ENCODE measurements at regions not wholly inside any gene's neighbourhood (a gene's known extent, or its start where the extent isn't known, plus 50 kb on each side); places are given as distances from the start of the nearest gene placed in this dataset.

DNA sequence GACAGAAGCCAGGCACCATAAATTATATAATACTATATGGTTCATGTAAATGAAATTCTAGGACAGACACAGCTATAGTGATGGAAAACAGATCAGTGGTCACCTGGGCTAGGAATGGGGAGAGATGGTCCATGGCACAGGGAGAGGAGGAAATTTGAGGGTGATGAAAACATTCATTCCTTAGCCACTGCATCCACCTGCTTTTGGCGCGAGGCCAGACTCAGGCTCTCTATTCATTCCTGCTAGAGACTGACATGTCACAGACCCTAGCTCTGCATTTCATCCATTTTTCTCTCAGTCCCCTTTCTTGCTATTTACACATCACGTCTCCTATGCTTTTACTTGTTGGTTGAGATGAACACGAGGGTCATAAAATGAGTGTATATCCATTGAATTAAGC is 628.3 kb upstream of the SLC10A2 start:
- Histone ChIP-seq H3K79me2 (ENCODE audit: low read length) (no peaks in the 10 kb centered on the region), H3K4me3 (ENCODE audit: low read length) (no peak overlapping the region), H3K27ac (ENCODE audit: low read length) (no peak overlapping the region)

DNA sequence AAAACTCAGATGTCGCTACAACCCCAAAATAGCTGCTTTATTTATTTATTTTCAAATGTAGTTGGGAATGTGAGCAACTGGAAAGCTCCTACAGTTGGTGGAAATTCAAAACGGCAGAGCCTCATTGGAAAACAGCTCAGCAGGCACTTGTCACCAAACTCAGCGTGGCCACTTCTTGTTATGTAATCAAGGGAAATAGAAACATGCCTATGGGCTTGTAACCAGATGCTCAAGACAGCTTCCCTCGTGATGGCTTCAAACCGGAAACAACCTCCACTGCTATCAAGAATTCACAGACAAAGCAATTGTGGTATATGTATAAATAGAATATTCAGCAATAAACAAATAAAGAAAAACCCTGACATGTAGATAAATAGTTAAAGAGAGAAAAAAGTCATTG is 627.8 kb upstream of the SLC10A2 start:
- no peaks in the 10 kb centered on the region for H4K20me1 ChIP-seq (ENCODE audit: insufficient read depth, low read length)
- TF ChIP-seq EZH2phosphoT487 (IDR thresholded peaks at IDR 0.05; ENCODE audit: low read depth): no peak
- TF ChIP-seq, protein P1, sequence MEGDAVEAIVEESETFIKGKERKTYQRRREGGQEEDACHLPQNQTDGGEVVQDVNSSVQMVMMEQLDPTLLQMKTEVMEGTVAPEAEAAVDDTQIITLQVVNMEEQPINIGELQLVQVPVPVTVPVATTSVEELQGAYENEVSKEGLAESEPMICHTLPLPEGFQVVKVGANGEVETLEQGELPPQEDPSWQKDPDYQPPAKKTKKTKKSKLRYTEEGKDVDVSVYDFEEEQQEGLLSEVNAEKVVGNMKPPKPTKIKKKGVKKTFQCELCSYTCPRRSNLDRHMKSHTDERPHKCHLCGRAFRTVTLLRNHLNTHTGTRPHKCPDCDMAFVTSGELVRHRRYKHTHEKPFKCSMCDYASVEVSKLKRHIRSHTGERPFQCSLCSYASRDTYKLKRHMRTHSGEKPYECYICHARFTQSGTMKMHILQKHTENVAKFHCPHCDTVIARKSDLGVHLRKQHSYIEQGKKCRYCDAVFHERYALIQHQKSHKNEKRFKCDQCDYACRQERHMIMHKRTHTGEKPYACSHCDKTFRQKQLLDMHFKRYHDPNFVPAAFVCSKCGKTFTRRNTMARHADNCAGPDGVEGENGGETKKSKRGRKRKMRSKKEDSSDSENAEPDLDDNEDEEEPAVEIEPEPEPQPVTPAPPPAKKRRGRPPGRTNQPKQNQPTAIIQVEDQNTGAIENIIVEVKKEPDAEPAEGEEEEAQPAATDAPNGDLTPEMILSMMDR (IDR thresholded peaks at IDR 0.05; ENCODE audit: low read depth, low read length): no peak
- H3K79me2 ChIP-seq (ENCODE audit: low read length): no peaks in the 10 kb centered on the region
- no peak overlapping the region for H2AFZ ChIP-seq (ENCODE audit: low read depth, low read length)
- H3K4me1 ChIP-seq (ENCODE audit: low read length): no peaks in the 10 kb centered on the region
- no peak overlapping the region for H3K9ac ChIP-seq (ENCODE audit: low read length)
- H3K9me3 ChIP-seq (ENCODE audit: insufficient read depth, low read length): no peaks in the 10 kb centered on the region
- no peaks in the 10 kb centered on the region for H3K36me3 ChIP-seq (replicated peaks; ENCODE audit: low read depth, low read length)
- no peaks in the 10 kb centered on the region for H3K27me3 ChIP-seq (ENCODE audit: low read depth, low read length)
- no peak overlapping the region for H3K4me3 ChIP-seq (ENCODE audit: low read length)
- H3K27ac ChIP-seq (ENCODE audit: low read length): no peak overlapping the region
- no peak overlapping the region for H3K4me2 ChIP-seq (ENCODE audit: low read length)

More for the DNA sequence above, 628.3 kb upstream of the SLC10A2 start:
- H3K4me2 ChIP-seq (ENCODE audit: low read length): no peak overlapping the region
- no peak for TF ChIP-seq EZH2phosphoT487 (IDR thresholded peaks at IDR 0.05; ENCODE audit: low read depth)
- TF ChIP-seq, protein P1 (IDR thresholded peaks at IDR 0.05; ENCODE audit: low read depth, low read length): no peak
- no peak overlapping the region for H3K9ac ChIP-seq (ENCODE audit: low read length)
- H3K4me1 ChIP-seq (ENCODE audit: low read length): no peaks in the 10 kb centered on the region
- H3K9me3 ChIP-seq (ENCODE audit: insufficient read depth, low read length): no peaks in the 10 kb centered on the region
- no peaks in the 10 kb centered on the region for H3K36me3 ChIP-seq (replicated peaks; ENCODE audit: low read depth, low read length)
- no peaks in the 10 kb centered on the region for H3K27me3 ChIP-seq (ENCODE audit: low read depth, low read length)
- H4K20me1 ChIP-seq (ENCODE audit: insufficient read depth, low read length): no peaks in the 10 kb centered on the region
- no peak overlapping the region for H2AFZ ChIP-seq (ENCODE audit: low read depth, low read length)

DNA sequence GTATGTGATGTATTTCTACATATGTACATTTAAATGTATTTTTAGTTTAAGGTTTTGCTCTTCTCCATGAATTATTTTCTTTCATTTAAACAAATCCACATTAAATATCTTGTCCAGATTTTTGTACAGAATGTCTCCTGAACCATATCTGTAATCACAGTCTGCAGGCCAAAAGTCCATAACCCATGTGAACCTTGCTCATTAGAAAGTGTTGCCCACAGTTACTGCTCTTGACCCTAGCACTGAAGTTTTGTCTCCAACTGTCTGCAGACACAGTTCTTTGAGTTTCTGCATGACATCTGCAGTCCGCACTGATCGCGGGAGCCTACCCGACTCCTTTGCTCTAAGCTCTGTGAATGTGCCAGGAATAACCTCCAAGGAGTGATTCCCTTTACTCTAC is 626.2 kb upstream of the SLC10A2 start:
- no peaks in the 10 kb centered on the region for H4K20me1 ChIP-seq (ENCODE audit: insufficient read depth, low read length)
- no peak overlapping the region for H3K4me3 ChIP-seq (ENCODE audit: low read length)
- no peaks in the 10 kb centered on the region for H3K4me1 ChIP-seq (ENCODE audit: low read length)
- H3K27me3 ChIP-seq (ENCODE audit: low read depth, low read length): no peaks in the 10 kb centered on the region
- no peaks in the 10 kb centered on the region for H3K79me2 ChIP-seq (ENCODE audit: low read length)
- H3K27ac ChIP-seq (ENCODE audit: low read length): no peak overlapping the region
- no peaks in the 10 kb centered on the region for H3K9me3 ChIP-seq (ENCODE audit: insufficient read depth, low read length)
- no peak overlapping the region for H3K9ac ChIP-seq (ENCODE audit: low read length)
- no peaks in the 10 kb centered on the region for H3K36me3 ChIP-seq (replicated peaks; ENCODE audit: low read depth, low read length)
- TF ChIP-seq, protein P1 (IDR thresholded peaks at IDR 0.05; ENCODE audit: low read depth, low read length): no peak
- TF ChIP-seq EZH2phosphoT487 (IDR thresholded peaks at IDR 0.05; ENCODE audit: low read depth): no peak
- H3K4me2 ChIP-seq (ENCODE audit: low read length): no peak overlapping the region
- no peak overlapping the region for H2AFZ ChIP-seq (ENCODE audit: low read depth, low read length)

DNA sequence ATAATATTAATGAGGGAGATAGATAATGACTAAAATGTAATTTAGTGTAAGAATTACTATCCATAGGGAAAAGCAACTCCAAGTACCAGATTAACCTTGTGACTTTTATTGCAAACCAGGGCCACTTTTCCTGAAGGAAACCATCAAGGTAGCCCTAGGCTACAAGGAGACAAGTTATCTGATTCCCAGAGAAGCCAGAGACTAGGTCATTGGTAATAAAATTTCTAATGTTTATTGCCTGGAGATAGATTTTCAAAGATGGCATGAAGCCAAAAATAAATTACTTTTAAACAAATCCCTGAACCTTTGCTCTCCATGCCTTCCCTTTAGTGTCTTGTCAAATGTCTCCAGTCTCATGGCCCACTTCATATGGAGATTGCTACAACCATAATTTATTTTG is 610.1 kb upstream of the SLC10A2 start:
- no peak overlapping the region for H3K4me2 ChIP-seq (ENCODE audit: low read length)
- no peaks in the 10 kb centered on the region for H3K4me1 ChIP-seq (ENCODE audit: low read length)
- no peaks in the 10 kb centered on the region for H4K20me1 ChIP-seq (ENCODE audit: insufficient read depth, low read length)
- H2AFZ ChIP-seq (ENCODE audit: low read depth, low read length): no peak overlapping the region
- no peak for TF ChIP-seq EZH2phosphoT487 (IDR thresholded peaks at IDR 0.05; ENCODE audit: low read depth)
- TF ChIP-seq, protein P1 (IDR thresholded peaks at IDR 0.05; ENCODE audit: low read depth, low read length): no peak
- H3K27me3 ChIP-seq (ENCODE audit: low read depth, low read length): no peaks in the 10 kb centered on the region
- no peak overlapping the region for H3K27ac ChIP-seq (ENCODE audit: low read length)
- H3K4me3 ChIP-seq (ENCODE audit: low read length): no peak overlapping the region
- no peaks in the 10 kb centered on the region for H3K9me3 ChIP-seq (ENCODE audit: insufficient read depth, low read length)
- H3K79me2 ChIP-seq (ENCODE audit: low read length): no peaks in the 10 kb centered on the region
- H3K9ac ChIP-seq (ENCODE audit: low read length): no peak overlapping the region
- no peaks in the 10 kb centered on the region for H3K36me3 ChIP-seq (replicated peaks; ENCODE audit: low read depth, low read length)

Data from OCI-LY3 (cell line).